ENCODE measurements at regions not wholly inside any gene's neighbourhood (a gene's known extent, or its start where the extent isn't known, plus 50 kb on each side); places are given as distances from the start of the nearest gene placed in this dataset.

GRCh38 chr10:4721999-4722753 is 103.8 kb upstream of the AKR1E2 start:
- peaks cover 9% of the 10 kb centered on the region for H3K9me3 Mint-ChIP-seq
- H3K4me3 Mint-ChIP-seq = no peak overlapping the region
- H3K4me1 Mint-ChIP-seq = peaks cover 14% of the 10 kb centered on the region
- no peaks in the 10 kb centered on the region for H3K27me3 Mint-ChIP-seq (ENCODE audit: low read depth)
- no peak for TF ChIP-seq CTCF (IDR thresholded peaks at IDR 0.05; ENCODE audit: unreplicated experiment)
- no peak overlapping the region for H3K27ac Mint-ChIP-seq
- no peaks in the 10 kb centered on the region for H3K36me3 Mint-ChIP-seq
- DNase-seq (ENCODE audit: low spot score in 2 of 2, unreplicated experiment in 2 of 2) = no peak

GRCh38 chr10:4720463-4720862 is 105.5 kb upstream of the AKR1E2 start:
- H3K27ac Mint-ChIP-seq = no peak overlapping the region
- H3K9me3 Mint-ChIP-seq = peaks cover 9% of the 10 kb centered on the region
- TF ChIP-seq CTCF (IDR thresholded peaks at IDR 0.05; ENCODE audit: unreplicated experiment) = no peak
- peaks cover 5% of the 10 kb centered on the region for H3K4me1 Mint-ChIP-seq
- H3K36me3 Mint-ChIP-seq = no peaks in the 10 kb centered on the region
- DNase-seq (ENCODE audit: low spot score in 2 of 2, unreplicated experiment in 2 of 2) = no peak
- no peak overlapping the region for H3K4me3 Mint-ChIP-seq
- no peaks in the 10 kb centered on the region for H3K27me3 Mint-ChIP-seq (ENCODE audit: low read depth)

- Mint-ChIP-seq H3K4me3 (no peak overlapping the region), H3K27me3 (ENCODE audit: low read depth) (no peaks in the 10 kb centered on the region), H3K27ac (no peak overlapping the region), H3K4me1 (peaks cover 3% of the 10 kb centered on the region), H3K9me3 (peaks cover 9% of the 10 kb centered on the region), H3K36me3 (no peaks in the 10 kb centered on the region)
- DNase-seq (ENCODE audit: low spot score in 2 of 2, unreplicated experiment in 2 of 2) = no peak
- TF ChIP-seq CTCF (IDR thresholded peaks at IDR 0.05; ENCODE audit: unreplicated experiment) = no peak
These were observed 106.3 kb upstream of the AKR1E2 start for GRCh38 chr10:4719671-4720070.

GRCh38 chr10:4719036-4719435 is 107.0 kb upstream of the AKR1E2 start:
- Mint-ChIP-seq H3K4me1 (peaks cover 3% of the 10 kb centered on the region), H3K27ac (no peak overlapping the region), H3K4me3 (no peak overlapping the region), H3K9me3 (peaks cover 9% of the 10 kb centered on the region), H3K27me3 (ENCODE audit: low read depth) (no peaks in the 10 kb centered on the region), H3K36me3 (no peaks in the 10 kb centered on the region)
- DNase-seq (ENCODE audit: low spot score in 2 of 2, unreplicated experiment in 2 of 2) = no peak
- no peak for TF ChIP-seq CTCF (IDR thresholded peaks at IDR 0.05; ENCODE audit: unreplicated experiment)

- no peaks in the 10 kb centered on the region for H3K36me3 Mint-ChIP-seq
- H3K4me1 Mint-ChIP-seq = peaks cover 3% of the 10 kb centered on the region
- H3K27ac Mint-ChIP-seq = no peak overlapping the region
- DNase-seq (ENCODE audit: low spot score in 2 of 2, unreplicated experiment in 2 of 2) = no peak
- H3K27me3 Mint-ChIP-seq (ENCODE audit: low read depth) = no peaks in the 10 kb centered on the region
- H3K4me3 Mint-ChIP-seq = no peak overlapping the region
- H3K9me3 Mint-ChIP-seq = peaks cover 9% of the 10 kb centered on the region
- no peak for TF ChIP-seq CTCF (IDR thresholded peaks at IDR 0.05; ENCODE audit: unreplicated experiment)
These were observed 107.5 kb upstream of the AKR1E2 start for GRCh38 chr10:4718544-4718943.
